Left colon (tissue), 2 donors: ENCODE measurements at regions not wholly inside any gene's neighbourhood (a gene's known extent, or its start where the extent isn't known, plus 50 kb on each side); places are given as distances from the start of the nearest gene placed in this dataset.
"Not testable (repeated sequence)": the region's sequence is repeated elsewhere in the genome, so short reads cannot be mapped to it uniquely, and the experiment has no call there.

ENCODE experiments used
- ATAC-seq: fragments of 200-7000 bp; cut with Tn5 transposase; one replicate; pipeline ENCODE4 v1.9.1; 2020; ENCODE audit warnings: mild to moderate bottlenecking, moderate library complexity
- DNase-seq, 2 donors: peaks; one replicate each; pipeline ENCODE4 v3.0.0-alpha.2; 2020
- intact Hi-C, 2 donors: fragments of 100-400 bp; cut with DNase I in 1 of 2; cut with micrococcal nuclease in 1 of 2; formaldehyde crosslinking; loops; one replicate each; pipeline versions ENCODE4 v1.11.2 to v1.14.0; 2022; cut with DNase I, micrococcal nuclease
- donor health status: DM: no; HTN: no; CAD: no.
- donor health status: DM: yes; HTN: yes; CAD: no.

- ATAC-seq, result no peak
Observed at GRCh38 chr9:31321256-31321655, 1063.2 kb upstream of the ACO1 start.

GRCh38 chr9:31321686-31322085 lies 1062.8 kb upstream of the ACO1 start:
- intact Hi-C loops, result no loop called here
- ATAC-seq (no peak), DNase-seq (no peak)

More at GRCh38 chr9:31321256-31321655, 1063.2 kb upstream of the ACO1 start:
- DNase-seq, result no peak
- intact Hi-C loops, result no loop called here

GRCh38 chr9:31323726-31324444 lies 1060.6 kb upstream of the ACO1 start:
- ATAC-seq (no peak), DNase-seq (no peak)
- intact Hi-C loops, result no loop called here

- ATAC-seq (no peak), DNase-seq (no peak)
- intact Hi-C loops, result no loop called here
Observed at GRCh38 chr9:31325778-31326177, 1058.7 kb upstream of the ACO1 start.

- DNase-seq, ATAC-seq, intact Hi-C loops: not testable (repeated sequence)
Observed at GRCh38 chr9:31326883-31327282, 1057.6 kb upstream of the ACO1 start.

- DNase-seq, result no peak
- no peak for ATAC-seq
- intact Hi-C loops, result no loop called here
Observed at GRCh38 chr9:31334837-31335528, 1049.5 kb upstream of the ACO1 start.

GRCh38 chr9:31335529-31336234 lies 1048.8 kb upstream of the ACO1 start:
- DNase-seq, result no peak
- intact Hi-C loops, result no loop called here

GRCh38 chr9:31336386-31336785 lies 1048.1 kb upstream of the ACO1 start:
- DNase-seq (no peak), ATAC-seq (no peak)
- intact Hi-C loops, result no loop called here

More at GRCh38 chr9:31335529-31336234, 1048.8 kb upstream of the ACO1 start:
- no peak for ATAC-seq

- DNase-seq, result no peak
- intact Hi-C loops, result no loop called here
- ATAC-seq, result no peak
Observed at GRCh38 chr9:31336841-31337240, 1047.6 kb upstream of the ACO1 start.

- ATAC-seq (peak; percentile 54), DNase-seq (no peak)
- intact Hi-C loops, result no loop called here
Observed at GRCh38 chr9:31347082-31347617, 1037.3 kb upstream of the ACO1 start.

GRCh38 chr9:31355159-31355882 lies 1029.1 kb upstream of the ACO1 start:
- DNase-seq (no peak), ATAC-seq (no peak)
- intact Hi-C loops, result no loop called here

GRCh38 chr9:31355965-31356364 lies 1028.5 kb upstream of the ACO1 start:
- DNase-seq (no peak), ATAC-seq (no peak)
- intact Hi-C loops, result no loop called here

GRCh38 chr9:31359071-31359470 lies 1025.4 kb upstream of the ACO1 start:
- ATAC-seq (no peak), DNase-seq (no peak)
- intact Hi-C loops, result no loop called here

- intact Hi-C loops, result no loop called here
- no peak for ATAC-seq
- DNase-seq, result no peak
Observed at GRCh38 chr9:31364171-31364570, 1020.3 kb upstream of the ACO1 start.

GRCh38 chr9:31372799-31373587 lies 1011.5 kb upstream of the ACO1 start:
- intact Hi-C loops, result no loop called here
- no peak for ATAC-seq
- no peak for DNase-seq

GRCh38 chr9:31377358-31377757 lies 1007.1 kb upstream of the ACO1 start:
- no peak for DNase-seq
- no peak for ATAC-seq
- intact Hi-C loops, result no loop called here

GRCh38 chr9:31388660-31389059 lies 995.8 kb upstream of the ACO1 start:
- no peak for DNase-seq
- ATAC-seq, result no peak
- intact Hi-C loops, result no loop called here

GRCh38 chr9:31389075-31389474 lies 995.4 kb upstream of the ACO1 start:
- DNase-seq, result no peak
- ATAC-seq, result no peak
- intact Hi-C loops, result no loop called here
